GM18868 (cell line): ENCODE measurements at regions not wholly inside any gene's neighbourhood (a gene's known extent, or its start where the extent isn't known, plus 50 kb on each side); places are given as distances from the start of the nearest gene placed in this dataset.
"Not testable (repeated sequence)": the region's sequence is repeated elsewhere in the genome, so short reads cannot be mapped to it uniquely, and the experiment has no call there.

Experiments used
- ATAC-seq: cut with Tn5 transposase; IDR thresholded peaks from one replicate; pipeline ENCODE4 v1.9.1; 2021; ENCODE audit warnings: mild to moderate bottlenecking, moderate library complexity; ENCODE audit not compliant: unreplicated experiment

- ATAC-seq = no peak
Observed at GRCh38 chr12:23236066-23236780, 611.3 kb downstream of the ETNK1 start.

DNA sequence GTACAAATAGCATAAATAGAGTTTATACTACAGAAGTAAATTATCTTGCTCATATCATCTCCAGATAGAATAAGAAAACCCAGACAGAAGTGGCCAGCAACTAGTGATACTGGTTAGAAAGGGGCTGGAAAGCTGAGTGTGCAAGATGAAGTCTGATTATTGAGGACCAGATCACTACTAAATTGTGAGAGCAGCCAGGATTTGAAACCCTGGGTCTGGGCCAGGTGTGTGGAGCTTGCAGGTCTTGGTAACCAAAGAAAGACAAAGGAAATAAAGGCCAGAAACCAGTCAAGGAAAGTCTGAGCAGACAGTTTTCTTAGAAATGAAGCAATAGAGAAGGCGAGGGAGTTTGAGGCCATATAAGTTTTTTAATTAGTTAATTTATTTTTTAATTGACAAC lies 611.8 kb downstream of the ETNK1 start:
- no peak for ATAC-seq

GRCh38 chr12:23238190-23238589 lies 613.2 kb downstream of the ETNK1 start:
- ATAC-seq = no peak

- no peak for ATAC-seq
Observed at GRCh38 chr12:23238957-23239356, 614.0 kb downstream of the ETNK1 start.

DNA sequence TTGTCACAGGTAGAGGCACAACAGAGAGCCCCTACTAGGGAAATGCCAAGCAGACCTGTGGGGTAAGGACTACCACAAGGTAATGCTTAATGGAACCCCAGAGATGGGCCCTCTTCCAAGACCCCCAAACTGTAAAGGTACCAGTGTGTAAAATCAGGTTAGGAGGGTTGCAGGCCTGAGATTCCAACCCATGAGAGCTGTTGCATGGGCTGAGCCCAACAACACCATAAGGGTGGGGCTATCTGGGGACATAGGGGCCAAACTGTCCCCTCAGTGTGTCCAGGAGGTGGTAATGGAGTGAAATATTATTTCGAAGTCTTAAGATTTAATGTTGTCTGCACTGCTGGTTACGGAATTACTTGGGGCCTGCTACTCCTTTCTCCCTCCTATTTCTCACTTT lies 620.2 kb downstream of the ETNK1 start:
- no peak for ATAC-seq

DNA sequence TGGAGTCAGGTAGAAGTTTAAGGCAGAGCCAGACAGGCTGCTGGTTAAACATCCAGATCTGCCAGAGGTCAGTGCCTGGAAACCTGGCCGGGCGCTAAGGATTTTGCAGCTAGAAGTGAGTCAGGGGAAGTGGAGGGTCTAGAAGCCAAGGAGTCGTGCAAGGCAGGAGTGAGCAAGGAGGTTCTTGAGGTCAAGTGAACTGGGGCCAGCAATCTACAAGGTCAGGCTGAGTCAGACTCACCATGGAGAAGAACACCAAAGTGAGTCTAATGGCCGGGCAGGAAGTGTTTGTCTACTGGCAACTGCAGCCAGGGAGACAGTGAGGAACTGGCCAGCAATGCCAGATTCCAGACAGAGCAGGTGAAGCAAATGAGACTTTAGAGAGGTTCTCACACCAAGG lies 628.2 kb downstream of the ETNK1 start:
- ATAC-seq = no peak

- ATAC-seq = not testable (repeated sequence)
Observed at GRCh38 chr12:23253910-23254309, 628.9 kb downstream of the ETNK1 start.

DNA sequence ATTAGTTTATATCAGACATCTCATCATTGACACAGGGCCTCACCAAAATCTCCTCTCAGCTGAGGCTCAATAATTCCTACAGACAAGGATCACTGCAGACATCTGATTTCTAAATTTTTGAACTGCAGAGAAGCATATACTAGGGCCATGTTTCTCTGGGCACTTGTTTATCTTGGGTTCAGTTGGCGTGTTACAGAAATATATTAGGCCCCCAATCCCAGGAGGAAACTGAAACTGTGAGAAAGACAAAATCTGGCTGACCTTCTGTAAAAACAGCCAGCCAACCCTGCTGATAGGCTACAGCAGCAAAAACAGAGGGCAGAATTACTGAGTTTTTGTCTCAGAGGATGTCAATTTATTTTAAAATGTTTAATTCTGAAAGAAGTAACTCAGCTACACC lies 634.6 kb downstream of the ETNK1 start:
- ATAC-seq = no peak

DNA sequence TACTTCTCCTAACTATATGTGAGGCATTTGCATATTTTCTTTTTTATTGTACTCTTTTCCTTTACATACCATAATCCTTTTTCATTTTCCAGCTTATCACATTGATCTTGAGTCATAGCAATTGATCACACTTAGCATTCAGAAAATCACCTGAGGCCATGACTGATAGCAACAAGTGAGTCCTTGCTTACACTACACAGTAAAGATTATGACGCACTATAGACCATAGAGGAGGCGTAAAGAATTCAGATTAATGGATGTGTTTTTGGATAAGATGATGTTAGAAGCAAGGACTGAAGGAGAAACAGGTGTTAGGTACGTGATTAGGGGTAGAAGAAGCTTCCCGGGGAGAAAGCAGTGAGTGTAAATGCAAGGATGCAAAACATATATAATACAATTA lies 637.7 kb downstream of the ETNK1 start:
- no peak for ATAC-seq

DNA sequence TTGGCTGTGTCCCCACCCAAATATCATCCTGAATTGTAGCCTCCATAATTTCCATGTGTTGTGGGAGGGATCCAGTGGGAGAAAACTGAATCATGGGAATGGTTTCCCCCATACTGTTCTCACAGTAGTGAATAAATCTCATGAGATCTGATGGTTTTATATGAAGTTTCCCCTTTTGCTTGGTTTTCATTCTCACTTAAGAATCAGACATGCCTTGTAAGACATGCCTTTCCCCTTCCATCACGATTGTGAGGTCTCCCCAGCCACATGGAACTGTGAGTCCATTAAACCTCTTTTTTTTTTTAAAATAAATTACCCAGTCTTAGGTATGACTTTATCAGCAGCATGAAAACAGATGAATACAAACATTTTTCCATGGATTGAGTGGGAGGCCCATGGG lies 652.9 kb downstream of the ETNK1 start:
- no peak for ATAC-seq

DNA sequence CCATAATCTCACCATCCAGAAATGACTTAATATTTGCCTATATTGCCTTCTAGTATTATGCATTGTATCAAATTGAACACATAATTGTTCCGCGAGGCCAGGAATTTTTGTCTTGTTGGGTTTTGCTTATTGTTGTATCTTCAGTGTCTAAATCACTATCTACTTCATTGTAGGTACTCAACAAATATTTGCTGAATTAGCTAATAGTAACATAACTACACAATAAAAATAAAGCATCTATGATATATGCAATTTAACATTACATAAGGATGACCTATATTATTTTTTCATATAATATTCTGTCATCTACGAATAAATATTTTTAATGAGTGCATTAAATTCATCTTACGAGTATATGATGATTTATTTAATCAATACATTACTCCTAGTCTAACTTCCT lies 656.3 kb downstream of the ETNK1 start:
- ATAC-seq = no peak

- no peak for ATAC-seq
Observed at GRCh38 chr12:23282701-23283100, 657.7 kb downstream of the ETNK1 start.

- ATAC-seq = not testable (repeated sequence)
Observed at GRCh38 chr12:23285764-23286530, 661.0 kb downstream of the ETNK1 start.

GRCh38 chr12:23290627-23291330 lies 658.7 kb downstream of the SOX5 start:
- no peak for ATAC-seq

DNA sequence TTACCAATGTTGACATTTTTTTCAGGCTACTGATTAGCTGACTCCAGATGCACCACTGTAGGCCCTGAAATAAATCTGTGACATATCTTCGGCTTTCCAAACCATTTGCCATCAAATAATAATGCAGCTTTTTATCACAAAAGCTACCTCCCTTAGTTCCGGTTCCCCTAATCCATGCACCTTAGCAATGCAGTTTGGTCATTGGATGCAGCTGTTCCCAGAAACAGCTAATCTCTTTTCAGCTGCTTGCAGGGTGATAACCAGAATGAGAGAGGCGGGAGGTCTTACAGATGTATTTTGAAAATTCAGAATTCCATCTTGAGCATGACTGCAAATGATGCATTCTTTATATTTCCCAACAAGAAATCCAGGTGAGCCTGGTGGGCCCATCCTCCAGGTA lies 646.2 kb downstream of the SOX5 start:
- no peak for ATAC-seq

GRCh38 chr12:23303821-23304220 lies 645.6 kb downstream of the SOX5 start:
- ATAC-seq = no peak

DNA sequence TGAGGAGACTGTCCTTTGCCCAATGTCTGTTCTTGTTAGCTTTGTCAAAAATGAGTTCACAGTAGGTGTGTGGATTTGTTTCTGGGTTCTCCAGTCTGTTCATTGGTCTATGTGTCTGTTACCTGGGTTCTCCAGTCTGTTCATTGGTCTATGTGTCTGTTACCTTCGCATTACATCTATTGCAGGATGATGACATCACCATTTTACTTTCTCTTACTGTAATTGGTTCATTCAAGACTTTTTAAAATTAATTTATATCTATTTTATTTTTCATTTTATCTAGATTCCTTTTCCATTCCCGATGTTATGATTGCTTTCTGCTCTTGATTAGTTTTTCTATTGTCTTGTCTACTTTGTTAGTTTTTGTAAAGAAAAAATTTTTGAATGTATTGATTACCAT lies 615.5 kb downstream of the SOX5 start:
- ATAC-seq = no peak

DNA sequence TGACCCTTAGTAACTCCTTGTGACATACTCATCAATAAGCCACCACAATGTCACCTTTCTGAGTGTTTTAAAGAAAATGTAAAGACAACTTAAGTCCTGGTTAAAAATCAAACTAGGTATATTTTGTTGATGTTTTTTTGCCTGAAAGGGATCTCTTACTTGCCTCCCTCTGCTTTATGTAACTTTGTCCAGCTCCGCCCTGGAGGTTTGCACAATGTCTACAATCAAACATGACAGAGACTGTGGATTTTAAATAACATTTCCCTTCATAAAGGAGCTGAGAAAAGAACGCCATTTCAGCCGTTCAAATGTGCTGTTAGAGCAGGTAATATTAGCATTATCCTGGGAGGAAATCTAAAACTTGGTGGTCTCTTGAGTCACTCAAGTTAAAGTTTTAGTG lies 613.9 kb downstream of the SOX5 start:
- ATAC-seq = no peak

DNA sequence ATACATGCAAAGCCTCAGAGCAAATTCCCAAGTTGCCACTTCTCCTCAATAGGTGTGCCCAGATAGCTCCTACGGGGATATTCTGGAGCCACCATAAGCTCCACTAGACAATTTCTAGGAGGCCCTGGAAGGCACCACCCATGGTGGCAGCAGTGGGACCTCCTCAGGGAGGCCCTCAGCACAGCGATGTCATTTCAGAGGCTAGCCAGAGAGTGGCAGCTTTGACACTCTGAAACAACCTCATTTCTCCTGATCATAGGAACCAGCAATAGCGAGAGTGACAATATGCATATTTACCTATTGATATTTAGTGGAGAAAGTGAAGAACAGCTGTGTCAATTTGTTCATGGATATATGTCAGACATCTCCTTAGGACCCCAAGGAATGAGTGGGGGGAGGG lies 612.3 kb downstream of the SOX5 start:
- ATAC-seq = no peak

DNA sequence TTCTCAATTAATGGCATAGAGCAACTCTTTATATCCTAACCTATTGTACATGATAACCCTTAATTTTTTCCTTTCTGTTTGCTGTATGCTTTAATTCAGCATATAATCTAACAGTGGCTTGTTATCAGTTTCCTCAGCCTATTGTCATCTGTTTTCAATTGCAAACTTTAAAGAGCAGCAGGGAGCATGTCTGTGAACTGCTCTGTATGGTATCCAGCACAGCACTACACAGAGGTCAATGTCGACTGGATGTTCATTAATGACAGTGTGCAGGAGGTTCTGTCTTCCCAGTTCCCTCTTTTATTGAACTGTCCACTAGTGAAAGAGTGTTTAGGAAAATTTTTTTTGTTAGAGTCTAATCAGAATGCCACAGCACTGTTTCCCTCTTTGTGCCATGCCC lies 609.1 kb downstream of the SOX5 start:
- ATAC-seq = no peak

DNA sequence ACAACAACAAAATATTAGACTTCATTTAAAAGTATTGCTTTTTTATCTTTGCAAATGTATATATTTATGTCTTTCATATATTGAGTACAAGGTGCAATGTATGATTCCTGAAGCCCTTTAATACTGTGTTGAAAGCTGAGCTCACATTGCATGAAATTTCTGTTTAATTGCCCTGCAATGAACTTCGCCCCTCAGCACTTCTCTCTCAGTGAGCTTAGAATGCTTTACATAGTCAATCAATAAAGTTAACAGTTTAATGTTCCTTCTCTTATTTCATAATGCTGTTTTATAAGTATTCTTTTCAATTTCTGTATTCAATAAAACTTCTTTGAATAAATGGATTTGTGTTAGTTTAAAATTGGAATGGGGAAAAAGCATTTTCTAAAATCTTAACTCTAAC lies 607.1 kb downstream of the SOX5 start:
- ATAC-seq = no peak

- ATAC-seq = no peak
Observed at GRCh38 chr12:23349564-23349963, 599.9 kb downstream of the SOX5 start.
